Small intestine (tissue), 7 donors: ENCODE measurements at regions not wholly inside any gene's neighbourhood (a gene's known extent, or its start where the extent isn't known, plus 50 kb on each side); places are given as distances from the start of the nearest gene placed in this dataset.

Experiments used
- DNase-seq, 2 donors: peaks; one replicate each; pipeline versions ENCODE4 v3.0.0 to v3.0.0-alpha.2; 2013
- FAIRE-seq: peaks from 2 replicates; lab custom pipeline; 2012; peaks lifted over from hg19 to GRCh38; lab: Jason Lieb, UNC
- H3K27ac ChIP-seq, 3 donors: one replicate each; pipeline ENCODE4 v1.5.1; 2013; ENCODE audit warnings: low read length in 2 of 3, mild to moderate bottlenecking in 2 of 3, control low read depth in 1 of 3, inconsistent platforms in 1 of 3, low read depth in 1 of 3, moderate library complexity in 1 of 3
- H3K27me3 ChIP-seq, 3 donors: one replicate each; pipeline ENCODE4 v1.6.1; 2013; ENCODE audit warnings: low read length in 3 of 3, inconsistent platforms in 1 of 3; ENCODE audit not compliant: control insufficient read depth in 3 of 3, insufficient read depth in 3 of 3
- H3K36me3 ChIP-seq, 3 donors: one replicate each; pipeline ENCODE4 v1.6.1; 2013; ENCODE audit warnings: low read length in 3 of 3, inconsistent platforms in 1 of 3, low read depth in 1 of 3, mild to moderate bottlenecking in 1 of 3, moderate library complexity in 1 of 3; ENCODE audit not compliant: control insufficient read depth in 3 of 3, insufficient read depth in 2 of 3
- H3K4me1 ChIP-seq, 3 donors: one replicate each; pipeline ENCODE4 v1.6.1; 2013; ENCODE audit warnings: low read length in 2 of 3, inconsistent platforms in 1 of 3, low read depth in 1 of 3, mild to moderate bottlenecking in 1 of 3, moderate library complexity in 1 of 3; ENCODE audit not compliant: control insufficient read depth in 3 of 3, insufficient read depth in 2 of 3
- H3K4me3 ChIP-seq, 3 donors: one replicate each; pipeline ENCODE4 v1.5.1; 2013; ENCODE audit warnings: low read length in 3 of 3, control low read depth in 1 of 3, inconsistent platforms in 1 of 3, low read depth in 1 of 3, mild to moderate bottlenecking in 1 of 3, moderate library complexity in 1 of 3
- H3K9me3 ChIP-seq, 2 donors: one replicate each; pipeline ENCODE4 v1.6.1; 2013; ENCODE audit warnings: low read depth in 1 of 2, low read length in 1 of 2; ENCODE audit not compliant: control insufficient read depth in 2 of 2, insufficient read depth in 1 of 2
- WGBS, 3 donors: extraction: QIAGEN DNeasy Blood & Tissue Kit; methylation state at CpG; one replicate each; pipeline ENCODE4 v1.1.7; 2013; 5-methylcytosine and 5-hydroxymethylcytosine counted together
- donor health status: healthy with polysubstance abuse.
- donor health status: control.
- donor health status: control.
- donor health status: Bipolar disorder and iron deficiency.
- donor health status: healthy.

- FAIRE-seq (no peak), DNase-seq (no peak)
- H3K27me3 ChIP-seq = no peaks in the 10 kb centered on the region
- no peaks in the 10 kb centered on the region for H3K4me1 ChIP-seq
- 32 to 53% (median 41%) methylated on average over 3 of the region's 3 CpGs for WGBS, 3 donors
- no peak overlapping the region for H3K27ac ChIP-seq
- H3K36me3 ChIP-seq = no peaks in the 10 kb centered on the region
- no peak overlapping the region for H3K4me3 ChIP-seq
- H3K9me3 ChIP-seq = no peaks in the 10 kb centered on the region
These were observed 1579.4 kb upstream of the LRRTM3 start for GRCh38 chr10:65346466-65346865.

- no peaks in the 10 kb centered on the region for H3K9me3 ChIP-seq
- no peaks in the 10 kb centered on the region for H3K36me3 ChIP-seq
- no peaks in the 10 kb centered on the region for H3K4me1 ChIP-seq
- H3K4me3 ChIP-seq = no peak overlapping the region
- WGBS, 3 donors = 81 to 93% (median 88%) methylated on average over 8 of the region's 8 CpGs
- H3K27me3 ChIP-seq = no peaks in the 10 kb centered on the region
- no peak for FAIRE-seq
- no peak for DNase-seq
- H3K27ac ChIP-seq = no peak overlapping the region
These were observed 1577.2 kb upstream of the LRRTM3 start for GRCh38 chr10:65348637-65349036.

GRCh38 chr10:65350611-65351010, 1575.2 kb upstream of the LRRTM3 start:
- H3K36me3 ChIP-seq = no peaks in the 10 kb centered on the region
- WGBS, 3 donors = 20 to 28% (median 26%) methylated on average over 3 of the region's 3 CpGs
- no peaks in the 10 kb centered on the region for H3K4me1 ChIP-seq
- no peak for FAIRE-seq
- no peaks in the 10 kb centered on the region for H3K27me3 ChIP-seq
- H3K9me3 ChIP-seq = no peaks in the 10 kb centered on the region
- no peak overlapping the region for H3K27ac ChIP-seq
- no peak overlapping the region for H3K4me3 ChIP-seq
- no peak for DNase-seq

- 69 to 76% (median 71%) methylated on average over 2 of the region's 2 CpGs for WGBS, 3 donors
- no peaks in the 10 kb centered on the region for H3K27me3 ChIP-seq
- H3K4me3 ChIP-seq = no peak overlapping the region
- H3K4me1 ChIP-seq = no peaks in the 10 kb centered on the region
- H3K36me3 ChIP-seq = no peaks in the 10 kb centered on the region
- no peak for DNase-seq
- no peaks in the 10 kb centered on the region for H3K9me3 ChIP-seq
- no peak overlapping the region for H3K27ac ChIP-seq
- no peak for FAIRE-seq
These were observed 1570.6 kb upstream of the LRRTM3 start for GRCh38 chr10:65355141-65355680.

GRCh38 chr10:65358565-65358964, 1567.3 kb upstream of the LRRTM3 start:
- no peaks in the 10 kb centered on the region for H3K9me3 ChIP-seq
- no peaks in the 10 kb centered on the region for H3K27me3 ChIP-seq
- no peak overlapping the region for H3K4me3 ChIP-seq
- H3K4me1 ChIP-seq = no peaks in the 10 kb centered on the region
- no peaks in the 10 kb centered on the region for H3K36me3 ChIP-seq
- no peak overlapping the region for H3K27ac ChIP-seq
- FAIRE-seq = no peak
- 15 to 59% (median 47%) methylated on average over 1 of the region's 1 CpG for WGBS, 3 donors
- peak in 1 of 2 donors; percentile 17 for DNase-seq

DNA sequence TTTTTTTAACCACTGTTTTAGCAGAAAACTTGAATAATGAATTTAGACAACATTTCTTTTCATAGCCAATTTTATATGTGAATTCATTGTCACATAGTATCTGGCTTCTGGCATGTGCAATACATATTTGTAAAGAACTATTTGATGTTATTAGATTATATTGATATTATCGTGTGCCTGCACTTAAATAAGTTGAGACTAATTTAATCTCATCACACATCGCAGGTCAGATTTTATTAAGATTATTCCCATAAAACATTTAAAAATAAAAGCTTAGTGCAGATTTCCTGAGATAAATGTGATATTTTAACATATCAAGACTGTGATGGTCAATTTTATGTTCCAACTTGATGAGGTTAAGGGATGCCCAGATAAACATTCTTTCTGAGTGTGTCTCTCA, 1565.3 kb upstream of the LRRTM3 start:
- H3K27ac ChIP-seq = no peak overlapping the region
- H3K4me3 ChIP-seq = no peak overlapping the region
- H3K27me3 ChIP-seq = no peaks in the 10 kb centered on the region
- no peaks in the 10 kb centered on the region for H3K36me3 ChIP-seq
- H3K9me3 ChIP-seq = no peaks in the 10 kb centered on the region
- 87 to 90% (median 88%) methylated on average over 2 of the region's 2 CpGs for WGBS, 3 donors
- FAIRE-seq = no peak
- no peak for DNase-seq
- H3K4me1 ChIP-seq = no peaks in the 10 kb centered on the region

DNA sequence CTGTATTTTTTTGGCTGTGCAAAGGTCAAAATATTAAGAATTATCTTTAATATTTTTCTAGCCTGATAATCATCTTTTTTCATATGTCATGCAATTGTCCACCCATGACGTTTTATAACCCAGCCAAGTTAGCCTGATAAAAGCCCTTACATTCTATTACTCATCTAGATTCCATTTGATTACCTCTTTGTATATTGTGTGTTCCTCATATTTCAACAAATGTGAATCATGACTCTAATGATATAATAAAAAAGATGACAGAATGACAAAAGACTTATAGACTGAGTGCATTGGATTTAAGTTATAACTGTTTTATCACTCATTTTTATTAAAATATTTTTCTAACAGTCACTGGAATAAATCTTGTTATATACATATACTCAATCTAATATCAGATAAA, 1560.0 kb upstream of the LRRTM3 start:
- no peaks in the 10 kb centered on the region for H3K9me3 ChIP-seq
- no peaks in the 10 kb centered on the region for H3K27me3 ChIP-seq
- no peak overlapping the region for H3K27ac ChIP-seq
- H3K36me3 ChIP-seq = no peaks in the 10 kb centered on the region
- DNase-seq = no peak
- H3K4me3 ChIP-seq = no peak overlapping the region
- WGBS, 3 donors = 30 to 55% (median 37%) methylated on average over 1 of the region's 1 CpG
- FAIRE-seq = no peak
- no peaks in the 10 kb centered on the region for H3K4me1 ChIP-seq

DNA sequence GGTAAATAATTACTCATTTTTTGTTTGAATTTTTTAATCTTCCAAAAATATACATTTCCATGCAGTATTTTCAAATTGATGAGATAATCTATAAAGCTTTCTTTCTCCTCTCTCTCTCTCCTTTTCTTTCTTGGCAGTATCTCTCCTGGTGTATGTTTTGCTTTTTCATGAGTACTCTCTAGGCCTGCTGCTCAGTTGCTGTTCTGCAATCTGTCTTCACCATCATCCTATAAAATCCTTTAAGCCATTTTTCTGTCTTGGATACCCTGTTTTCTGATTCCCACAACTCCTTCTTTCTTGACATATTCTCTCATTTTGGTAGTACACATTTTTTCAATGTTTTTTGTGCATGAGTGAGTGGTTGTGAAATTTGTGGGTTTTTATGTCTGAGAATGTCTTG, 1558.1 kb upstream of the LRRTM3 start:
- no peaks in the 10 kb centered on the region for H3K27me3 ChIP-seq
- H3K27ac ChIP-seq = no peak overlapping the region
- no peaks in the 10 kb centered on the region for H3K9me3 ChIP-seq
- DNase-seq (no peak), FAIRE-seq (no peak)
- H3K4me1 ChIP-seq = no peaks in the 10 kb centered on the region
- no peak overlapping the region for H3K4me3 ChIP-seq
- H3K36me3 ChIP-seq = no peaks in the 10 kb centered on the region

GRCh38 chr10:65375528-65375927, 1550.3 kb upstream of the LRRTM3 start:
- FAIRE-seq (no peak), DNase-seq (no peak)
- WGBS, 3 donors = 66 to 88% (median 83%) methylated on average over 3 of the region's 3 CpGs
- no peaks in the 10 kb centered on the region for H3K36me3 ChIP-seq
- no peak overlapping the region for H3K27ac ChIP-seq
- H3K4me1 ChIP-seq = no peaks in the 10 kb centered on the region
- no peak overlapping the region for H3K4me3 ChIP-seq
- H3K27me3 ChIP-seq = no peaks in the 10 kb centered on the region
- no peaks in the 10 kb centered on the region for H3K9me3 ChIP-seq
